ENCODE measurements at regions not wholly inside any gene's neighbourhood (a gene's known extent, or its start where the extent isn't known, plus 50 kb on each side); places are given as distances from the start of the nearest gene placed in this dataset.

DNA sequence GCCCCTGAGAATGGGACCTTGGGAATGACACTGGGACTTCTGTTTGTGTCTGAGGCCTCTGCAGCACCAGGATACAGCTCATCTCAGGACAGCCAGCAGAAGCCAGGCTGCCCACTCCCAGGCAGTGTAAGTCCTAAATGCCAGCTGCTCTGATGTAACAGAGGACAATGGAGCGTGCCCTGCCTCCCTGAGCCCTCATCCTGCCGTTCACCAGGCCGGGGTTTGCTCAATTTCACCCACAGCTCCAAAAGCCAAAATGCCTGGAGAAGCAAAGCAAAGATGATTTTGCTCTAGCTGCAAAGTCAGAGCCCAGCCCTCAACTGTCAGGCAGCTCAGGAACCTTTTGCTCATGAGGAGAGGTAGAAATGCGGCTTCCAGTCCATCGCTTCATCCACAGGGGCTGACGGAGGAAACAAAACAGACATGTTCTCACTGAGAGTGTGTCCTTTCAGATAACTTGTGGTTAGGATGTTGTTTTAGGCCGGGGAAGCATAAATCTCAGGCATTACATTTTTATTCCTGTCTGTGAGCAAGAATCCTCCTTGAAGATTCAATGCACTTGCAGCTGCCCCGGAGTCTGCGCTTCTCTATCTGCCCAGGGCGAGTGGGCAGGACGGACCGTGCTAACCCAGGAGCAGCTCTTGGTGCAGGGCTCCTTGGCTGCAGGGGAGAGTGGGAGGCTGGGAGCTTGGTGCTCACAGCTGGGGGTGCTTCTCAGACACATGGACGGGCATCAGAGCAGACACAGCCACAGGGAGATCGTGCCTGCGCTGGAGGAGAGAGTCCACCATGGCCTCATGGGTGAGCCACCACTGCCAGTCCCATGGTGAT is 83.2 kb upstream of the CHST15 start:
- TF ChIP-seq, protein P1, sequence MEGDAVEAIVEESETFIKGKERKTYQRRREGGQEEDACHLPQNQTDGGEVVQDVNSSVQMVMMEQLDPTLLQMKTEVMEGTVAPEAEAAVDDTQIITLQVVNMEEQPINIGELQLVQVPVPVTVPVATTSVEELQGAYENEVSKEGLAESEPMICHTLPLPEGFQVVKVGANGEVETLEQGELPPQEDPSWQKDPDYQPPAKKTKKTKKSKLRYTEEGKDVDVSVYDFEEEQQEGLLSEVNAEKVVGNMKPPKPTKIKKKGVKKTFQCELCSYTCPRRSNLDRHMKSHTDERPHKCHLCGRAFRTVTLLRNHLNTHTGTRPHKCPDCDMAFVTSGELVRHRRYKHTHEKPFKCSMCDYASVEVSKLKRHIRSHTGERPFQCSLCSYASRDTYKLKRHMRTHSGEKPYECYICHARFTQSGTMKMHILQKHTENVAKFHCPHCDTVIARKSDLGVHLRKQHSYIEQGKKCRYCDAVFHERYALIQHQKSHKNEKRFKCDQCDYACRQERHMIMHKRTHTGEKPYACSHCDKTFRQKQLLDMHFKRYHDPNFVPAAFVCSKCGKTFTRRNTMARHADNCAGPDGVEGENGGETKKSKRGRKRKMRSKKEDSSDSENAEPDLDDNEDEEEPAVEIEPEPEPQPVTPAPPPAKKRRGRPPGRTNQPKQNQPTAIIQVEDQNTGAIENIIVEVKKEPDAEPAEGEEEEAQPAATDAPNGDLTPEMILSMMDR (IDR thresholded peaks at IDR 0.05): no peak
- no peak for TF ChIP-seq POLR2A (IDR thresholded peaks at IDR 0.05)

Data from Peyer's patch (tissue), 4 donors.